ENCODE measurements at regions not wholly inside any gene's neighbourhood (a gene's known extent, or its start where the extent isn't known, plus 50 kb on each side); places are given as distances from the start of the nearest gene placed in this dataset.

- TF ChIP-seq GABPA (IDR thresholded peaks at IDR 0.05; ENCODE audit: borderline replicate concordance, insufficient read depth, low read length) (no peak), HDAC2 (IDR thresholded peaks at IDR 0.05; ENCODE audit: borderline replicate concordance in 1 of 2, low read depth in 2 of 2, low read length in 2 of 2) (no peak), CHD2 (IDR thresholded peaks at IDR 0.05; ENCODE audit: low read length) (no peak), POLR2AphosphoS5 (IDR thresholded peaks at IDR 0.05; ENCODE audit: low read depth, low read length) (no peak)
Measured at GRCh38 chr4:26268246-26268645, 52.6 kb upstream of the RBPJ start (continued).

Measured in H1 (cell line).